ENCODE measurements at regions not wholly inside any gene's neighbourhood (a gene's known extent, or its start where the extent isn't known, plus 50 kb on each side); places are given as distances from the start of the nearest gene placed in this dataset.
A peak's percentile ranks its signal among the peaks of the same experiment; 100 is the strongest.

GRCh38 chr4:100739426-100739825 lies 221.6 kb upstream of the EMCN start:
- H3K27ac ChIP-seq (ENCODE audit: low read depth, low read length): no peak overlapping the region
- H3K27me3 ChIP-seq (ENCODE audit: insufficient read depth, low read length): no peaks in the 10 kb centered on the region
- no peak overlapping the region for H3K4me3 ChIP-seq (ENCODE audit: low read depth, low read length)
- no peaks in the 10 kb centered on the region for H3K36me3 ChIP-seq (ENCODE audit: insufficient read depth, low read length)
- peaks cover 27% of the 10 kb centered on the region for H3K4me1 ChIP-seq (ENCODE audit: control insufficient read depth, insufficient read depth, low read length, unreplicated experiment)
- H3K79me2 ChIP-seq (ENCODE audit: control insufficient read depth, insufficient read depth, low read length, unreplicated experiment): no peaks in the 10 kb centered on the region
- H2AFZ ChIP-seq (ENCODE audit: low read length, unreplicated experiment): no peak overlapping the region

- Histone ChIP-seq H3K36me3 (ENCODE audit: insufficient read depth, low read length) (no peaks in the 10 kb centered on the region), H3K4me3 (ENCODE audit: low read depth, low read length) (no peak overlapping the region), H2AFZ (ENCODE audit: low read length, unreplicated experiment) (no peak overlapping the region), H3K4me1 (ENCODE audit: control insufficient read depth, insufficient read depth, low read length, unreplicated experiment) (peaks cover 27% of the 10 kb centered on the region), H3K79me2 (ENCODE audit: control insufficient read depth, insufficient read depth, low read length, unreplicated experiment) (no peaks in the 10 kb centered on the region), H3K27me3 (ENCODE audit: insufficient read depth, low read length) (no peaks in the 10 kb centered on the region), H3K27ac (ENCODE audit: low read depth, low read length) (peak overlapping the region; percentile 75)
Measured at GRCh38 chr4:100738196-100739165, 220.7 kb upstream of the EMCN start.

- no peaks in the 10 kb centered on the region for H3K36me3 ChIP-seq (ENCODE audit: insufficient read depth, low read length)
- H3K27me3 ChIP-seq (ENCODE audit: insufficient read depth, low read length): no peaks in the 10 kb centered on the region
- H2AFZ ChIP-seq (ENCODE audit: low read length, unreplicated experiment): no peak overlapping the region
- H3K27ac ChIP-seq (ENCODE audit: low read depth, low read length): peak overlapping the region; percentile 75
- peaks cover 27% of the 10 kb centered on the region for H3K4me1 ChIP-seq (ENCODE audit: control insufficient read depth, insufficient read depth, low read length, unreplicated experiment)
- H3K79me2 ChIP-seq (ENCODE audit: control insufficient read depth, insufficient read depth, low read length, unreplicated experiment): no peaks in the 10 kb centered on the region
- H3K4me3 ChIP-seq (ENCODE audit: low read depth, low read length): no peak overlapping the region
Measured at GRCh38 chr4:100736641-100737451, 219.0 kb upstream of the EMCN start.

GRCh38 chr4:100728861-100729260 lies 211.0 kb upstream of the EMCN start:
- no peak overlapping the region for H3K27ac ChIP-seq (ENCODE audit: low read depth, low read length)
- H3K4me1 ChIP-seq (ENCODE audit: control insufficient read depth, insufficient read depth, low read length, unreplicated experiment): no peaks in the 10 kb centered on the region
- peak overlapping the region; percentile 32 for H2AFZ ChIP-seq (ENCODE audit: low read length, unreplicated experiment)

GRCh38 chr4:100722866-100723459 lies 205.1 kb upstream of the EMCN start:
- Histone ChIP-seq H3K4me3 (ENCODE audit: low read depth, low read length) (no peak overlapping the region), H2AFZ (ENCODE audit: low read length, unreplicated experiment) (no peak overlapping the region), H3K27me3 (ENCODE audit: insufficient read depth, low read length) (no peaks in the 10 kb centered on the region), H3K79me2 (ENCODE audit: control insufficient read depth, insufficient read depth, low read length, unreplicated experiment) (no peaks in the 10 kb centered on the region), H3K36me3 (ENCODE audit: insufficient read depth, low read length) (no peaks in the 10 kb centered on the region), H3K4me1 (ENCODE audit: control insufficient read depth, insufficient read depth, low read length, unreplicated experiment) (no peaks in the 10 kb centered on the region), H3K27ac (ENCODE audit: low read depth, low read length) (no peak overlapping the region)

More at GRCh38 chr4:100728861-100729260, 211.0 kb upstream of the EMCN start:
- no peaks in the 10 kb centered on the region for H3K79me2 ChIP-seq (ENCODE audit: control insufficient read depth, insufficient read depth, low read length, unreplicated experiment)
- no peaks in the 10 kb centered on the region for H3K36me3 ChIP-seq (ENCODE audit: insufficient read depth, low read length)
- no peaks in the 10 kb centered on the region for H3K27me3 ChIP-seq (ENCODE audit: insufficient read depth, low read length)
- H3K4me3 ChIP-seq (ENCODE audit: low read depth, low read length): no peak overlapping the region

GRCh38 chr4:100722133-100722532 lies 204.3 kb upstream of the EMCN start:
- Histone ChIP-seq H2AFZ (ENCODE audit: low read length, unreplicated experiment) (peak overlapping the region; percentile 22), H3K4me1 (ENCODE audit: control insufficient read depth, insufficient read depth, low read length, unreplicated experiment) (no peaks in the 10 kb centered on the region), H3K79me2 (ENCODE audit: control insufficient read depth, insufficient read depth, low read length, unreplicated experiment) (no peaks in the 10 kb centered on the region), H3K4me3 (ENCODE audit: low read depth, low read length) (no peak overlapping the region), H3K27me3 (ENCODE audit: insufficient read depth, low read length) (no peaks in the 10 kb centered on the region), H3K27ac (ENCODE audit: low read depth, low read length) (no peak overlapping the region), H3K36me3 (ENCODE audit: insufficient read depth, low read length) (no peaks in the 10 kb centered on the region)

GRCh38 chr4:100721490-100721889 lies 203.7 kb upstream of the EMCN start:
- no peak overlapping the region for H3K27ac ChIP-seq (ENCODE audit: low read depth, low read length)
- H2AFZ ChIP-seq (ENCODE audit: low read length, unreplicated experiment): no peak overlapping the region
- no peaks in the 10 kb centered on the region for H3K79me2 ChIP-seq (ENCODE audit: control insufficient read depth, insufficient read depth, low read length, unreplicated experiment)
- no peaks in the 10 kb centered on the region for H3K27me3 ChIP-seq (ENCODE audit: insufficient read depth, low read length)
- no peaks in the 10 kb centered on the region for H3K4me1 ChIP-seq (ENCODE audit: control insufficient read depth, insufficient read depth, low read length, unreplicated experiment)
- no peaks in the 10 kb centered on the region for H3K36me3 ChIP-seq (ENCODE audit: insufficient read depth, low read length)
- H3K4me3 ChIP-seq (ENCODE audit: low read depth, low read length): no peak overlapping the region

- Histone ChIP-seq H3K27me3 (ENCODE audit: insufficient read depth, low read length) (no peaks in the 10 kb centered on the region), H3K4me1 (ENCODE audit: control insufficient read depth, insufficient read depth, low read length, unreplicated experiment) (no peaks in the 10 kb centered on the region), H3K27ac (ENCODE audit: low read depth, low read length) (no peak overlapping the region), H3K4me3 (ENCODE audit: low read depth, low read length) (no peak overlapping the region), H3K36me3 (ENCODE audit: insufficient read depth, low read length) (no peaks in the 10 kb centered on the region), H2AFZ (ENCODE audit: low read length, unreplicated experiment) (no peak overlapping the region), H3K79me2 (ENCODE audit: control insufficient read depth, insufficient read depth, low read length, unreplicated experiment) (no peaks in the 10 kb centered on the region)
Measured at GRCh38 chr4:100721077-100721476, 203.3 kb upstream of the EMCN start.

- Histone ChIP-seq H3K79me2 (ENCODE audit: control insufficient read depth, insufficient read depth, low read length, unreplicated experiment) (no peaks in the 10 kb centered on the region), H3K27ac (ENCODE audit: low read depth, low read length) (no peak overlapping the region), H2AFZ (ENCODE audit: low read length, unreplicated experiment) (no peak overlapping the region), H3K4me3 (ENCODE audit: low read depth, low read length) (no peak overlapping the region), H3K4me1 (ENCODE audit: control insufficient read depth, insufficient read depth, low read length, unreplicated experiment) (no peaks in the 10 kb centered on the region), H3K36me3 (ENCODE audit: insufficient read depth, low read length) (no peaks in the 10 kb centered on the region), H3K27me3 (ENCODE audit: insufficient read depth, low read length) (no peaks in the 10 kb centered on the region)
Measured at GRCh38 chr4:100716416-100716815, 198.6 kb upstream of the EMCN start.

- Histone ChIP-seq H3K36me3 (ENCODE audit: insufficient read depth, low read length) (no peaks in the 10 kb centered on the region), H3K79me2 (ENCODE audit: control insufficient read depth, insufficient read depth, low read length, unreplicated experiment) (no peaks in the 10 kb centered on the region)
Measured at GRCh38 chr4:100708776-100709175, 191.0 kb upstream of the EMCN start.

More at GRCh38 chr4:100708776-100709175, 191.0 kb upstream of the EMCN start:
- Histone ChIP-seq H3K27ac (ENCODE audit: low read depth, low read length) (no peak overlapping the region), H2AFZ (ENCODE audit: low read length, unreplicated experiment) (no peak overlapping the region), H3K27me3 (ENCODE audit: insufficient read depth, low read length) (no peaks in the 10 kb centered on the region), H3K4me1 (ENCODE audit: control insufficient read depth, insufficient read depth, low read length, unreplicated experiment) (no peaks in the 10 kb centered on the region), H3K4me3 (ENCODE audit: low read depth, low read length) (no peak overlapping the region)

All from ACC112 (cell line).